ENCODE measurements at regions not wholly inside any gene's neighbourhood (a gene's known extent, or its start where the extent isn't known, plus 50 kb on each side); places are given as distances from the start of the nearest gene placed in this dataset.

DNA sequence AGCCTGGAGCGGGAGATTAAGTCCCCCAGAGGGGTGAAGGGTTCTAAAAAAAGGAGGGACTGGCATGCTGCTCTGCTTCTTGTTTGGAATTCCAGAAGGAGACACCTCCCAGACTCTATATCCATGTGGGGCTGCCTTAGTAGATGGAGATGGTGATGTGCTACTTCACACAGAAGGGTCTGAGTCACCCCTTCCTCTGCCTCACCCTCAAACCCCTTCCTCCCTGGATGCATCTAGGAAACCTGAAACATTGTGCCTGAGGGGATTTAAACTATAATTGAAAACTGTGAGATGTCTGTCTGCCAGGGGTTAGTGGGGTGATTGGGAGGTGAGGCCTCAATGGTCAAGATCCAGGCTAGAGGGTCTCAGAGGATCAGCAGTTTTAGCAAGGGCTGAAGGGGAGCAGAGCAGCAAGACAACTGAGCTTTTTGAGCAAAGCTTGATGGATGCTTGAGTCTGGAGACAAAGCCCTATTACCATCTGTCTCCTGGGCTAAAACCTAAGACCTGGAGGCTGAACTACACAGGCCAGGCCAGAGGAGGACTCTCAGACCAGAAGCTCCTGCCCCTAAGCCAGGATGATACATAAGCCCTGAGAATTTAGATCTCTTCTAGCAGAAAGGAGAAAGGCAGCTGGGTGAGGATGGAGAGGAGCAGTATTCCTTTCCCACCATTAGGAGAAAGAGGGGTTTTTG is 314.7 kb upstream of the ATP2B1 start:
- no peak for DNase-seq

DNA sequence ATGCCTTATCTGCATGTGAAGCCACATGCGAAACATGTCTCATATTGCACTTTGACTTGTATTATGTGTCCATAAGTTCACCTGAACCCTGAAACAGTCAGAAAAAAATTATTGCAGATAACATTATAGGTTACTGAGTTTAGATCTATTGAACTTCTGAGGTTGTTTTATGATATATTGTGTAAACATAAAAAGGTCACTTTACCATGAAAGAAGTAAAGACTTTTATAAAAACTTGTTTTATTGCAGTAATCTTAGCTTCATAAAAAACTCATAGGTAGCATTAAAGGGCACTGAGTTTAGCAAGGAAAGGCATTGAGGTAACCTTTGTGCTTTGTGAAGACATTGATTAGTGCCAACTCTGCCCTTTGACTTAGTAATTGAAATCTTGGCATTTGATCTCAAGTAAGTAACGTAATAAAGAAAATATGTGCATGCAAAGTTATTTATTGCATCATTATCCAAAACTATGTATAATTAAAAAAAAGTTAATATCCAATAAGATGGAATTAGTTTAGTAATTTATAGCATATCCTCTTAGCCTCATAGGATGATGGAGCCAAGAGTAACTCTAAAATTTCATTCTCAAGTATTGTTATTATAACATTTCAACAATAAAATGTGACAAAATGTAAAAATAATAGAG is 313.3 kb upstream of the ATP2B1 start:
- DNase-seq: no peak

DNA sequence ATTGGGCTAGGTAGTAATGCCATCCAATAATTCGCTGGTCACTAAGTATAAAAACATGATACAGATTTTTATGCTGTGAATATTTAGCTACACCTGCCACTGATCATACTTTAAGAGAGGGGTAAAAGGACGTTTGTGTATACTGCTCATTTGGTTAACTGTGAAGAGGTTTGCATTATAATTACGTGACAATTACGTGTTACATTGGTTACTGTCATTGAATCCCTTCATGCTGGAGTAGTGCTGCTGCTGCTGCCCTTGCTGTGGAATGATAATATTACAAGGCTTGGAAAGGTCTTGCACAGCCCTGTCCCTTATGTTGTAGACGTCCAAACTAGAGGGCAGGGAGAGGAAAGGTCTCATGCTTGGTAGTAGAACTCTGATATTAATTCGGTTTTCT is 312.2 kb upstream of the ATP2B1 start:
- no peak for DNase-seq

DNA sequence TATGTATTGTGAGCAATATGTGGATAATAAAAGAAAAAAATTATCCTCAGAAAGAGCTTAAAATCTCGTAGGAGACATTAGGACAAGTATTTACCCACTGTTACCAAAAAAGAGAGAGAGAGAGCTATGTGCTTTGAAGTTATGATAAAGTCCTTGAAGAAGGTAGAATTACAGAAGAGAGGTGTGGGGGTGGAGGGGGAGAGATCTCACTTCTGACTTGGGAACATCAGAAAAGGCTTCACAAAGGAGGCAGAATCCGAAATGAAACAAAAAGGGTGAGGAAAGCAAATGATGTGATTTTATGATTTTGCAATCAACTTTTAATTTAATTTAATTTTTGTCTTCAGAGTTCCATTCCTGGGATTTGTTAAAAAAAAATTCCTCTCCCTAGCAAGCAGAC is 311.8 kb upstream of the ATP2B1 start:
- DNase-seq: no peak

DNA sequence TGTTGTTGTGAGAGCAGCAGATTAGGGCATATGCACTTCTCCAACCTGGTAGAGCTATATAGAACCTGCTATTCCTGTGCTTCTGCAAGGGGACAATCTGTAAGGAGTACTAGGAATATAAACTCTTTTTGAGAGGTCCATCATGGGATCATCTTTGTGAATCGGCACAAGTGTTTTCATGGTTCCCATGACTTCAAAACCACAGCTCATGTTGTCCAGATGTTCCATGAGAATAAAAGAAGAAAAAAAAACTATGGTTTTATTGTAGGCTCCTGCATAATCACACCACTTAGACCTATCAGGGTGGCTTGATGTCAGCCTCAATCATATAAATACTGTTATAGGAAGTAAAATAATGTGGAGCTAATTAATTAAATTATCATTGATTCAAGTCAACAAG is 311.4 kb upstream of the ATP2B1 start:
- DNase-seq: no peak

DNA sequence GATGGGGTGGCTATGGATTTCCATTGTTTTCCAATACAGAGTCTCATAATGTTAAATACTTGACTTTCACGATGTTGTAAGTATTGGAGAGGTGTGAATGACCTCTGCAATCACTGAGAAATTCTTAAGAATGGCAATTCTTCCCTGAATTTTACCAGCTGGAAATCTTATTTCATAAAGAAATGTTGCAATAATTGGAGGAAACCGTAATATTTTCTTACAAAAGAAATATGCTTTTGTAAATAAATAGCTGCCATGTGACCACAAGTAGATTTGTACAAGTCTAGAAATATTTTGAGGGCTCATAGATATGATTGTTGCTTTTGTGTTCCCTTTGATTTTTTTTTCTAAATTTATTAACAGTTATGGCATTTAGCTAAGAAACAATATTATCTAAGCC is 308.7 kb upstream of the ATP2B1 start:
- no peak for DNase-seq

DNA sequence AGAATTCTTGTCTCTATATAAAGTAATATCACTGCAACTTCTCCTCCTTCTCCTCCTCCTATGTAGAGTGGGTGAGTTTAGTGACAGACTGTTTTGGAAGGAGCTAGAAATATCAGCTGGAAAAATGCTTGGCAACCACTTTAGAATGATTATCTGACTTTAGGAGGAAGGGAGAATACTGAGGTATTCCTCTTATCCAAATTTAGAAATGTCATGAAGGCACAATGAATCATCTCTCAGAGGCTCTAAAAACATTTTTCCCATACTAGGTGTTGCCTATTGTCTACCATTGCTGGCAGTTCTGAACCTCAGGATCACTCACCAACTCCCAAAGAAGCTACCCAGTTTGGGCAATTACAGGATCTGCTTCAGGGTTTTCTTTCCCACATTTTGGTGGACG is 306.6 kb upstream of the ATP2B1 start:
- no peak for DNase-seq

DNA sequence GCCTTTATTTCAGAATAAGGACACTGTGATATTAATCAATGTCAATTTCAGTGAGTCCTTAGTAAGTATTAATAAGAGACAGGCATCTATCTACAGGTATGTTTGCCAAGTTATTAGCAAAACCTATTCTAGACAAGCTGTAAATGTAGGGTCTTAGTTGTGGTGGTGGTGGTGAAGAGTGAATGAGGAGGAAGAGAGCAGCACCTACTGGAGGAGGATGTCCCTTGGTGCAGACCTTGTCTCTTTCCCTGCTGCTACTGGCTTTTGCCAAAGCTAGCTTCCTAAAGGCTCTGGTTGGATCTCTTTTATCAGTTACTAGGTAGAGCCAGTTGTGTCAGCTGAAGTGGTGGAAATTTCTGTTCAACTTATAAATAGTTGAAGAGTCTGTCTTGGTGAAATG is 304.8 kb upstream of the ATP2B1 start:
- DNase-seq: peak in 3 of 4 experiments; percentile 5 to 34 (median 28)

DNA sequence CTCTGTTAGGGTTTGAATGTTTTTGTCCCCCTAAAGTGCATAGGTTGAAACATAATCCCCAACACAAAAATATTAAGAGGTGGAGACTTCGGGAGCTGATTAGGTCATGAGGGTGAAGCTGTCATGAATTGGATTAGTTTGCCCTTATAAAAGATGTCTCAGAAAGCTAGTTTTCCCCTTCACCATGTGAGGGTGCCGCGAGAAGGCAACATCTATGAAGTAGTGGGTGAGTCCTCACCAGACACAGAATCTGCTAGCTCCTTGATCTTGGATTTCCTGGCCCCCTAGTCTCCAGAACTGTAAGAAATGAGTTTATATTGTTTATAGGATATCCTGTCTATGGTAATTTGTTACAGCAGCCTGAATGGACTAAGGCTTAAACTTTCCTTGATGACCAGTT is 301.5 kb upstream of the ATP2B1 start:
- no peak for DNase-seq

DNA sequence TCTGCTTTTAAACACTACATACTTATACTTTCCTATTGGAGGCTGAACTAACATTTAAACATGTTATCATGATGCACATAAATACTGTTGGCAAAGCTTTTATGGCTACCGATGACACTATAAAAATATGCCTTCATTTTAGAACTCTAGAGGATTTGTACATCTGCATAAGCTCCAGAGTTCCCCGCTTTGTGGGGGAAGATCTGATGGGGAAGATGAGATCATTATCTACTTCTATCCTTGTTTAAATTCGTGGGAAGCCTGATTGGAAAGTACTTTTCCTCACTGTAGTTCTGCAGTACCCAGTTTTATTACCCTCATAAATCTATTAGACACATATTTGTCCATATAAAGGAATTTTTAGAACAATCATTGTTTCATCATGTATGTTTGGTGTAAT is 299.6 kb upstream of the ATP2B1 start:
- DNase-seq: no peak

DNA sequence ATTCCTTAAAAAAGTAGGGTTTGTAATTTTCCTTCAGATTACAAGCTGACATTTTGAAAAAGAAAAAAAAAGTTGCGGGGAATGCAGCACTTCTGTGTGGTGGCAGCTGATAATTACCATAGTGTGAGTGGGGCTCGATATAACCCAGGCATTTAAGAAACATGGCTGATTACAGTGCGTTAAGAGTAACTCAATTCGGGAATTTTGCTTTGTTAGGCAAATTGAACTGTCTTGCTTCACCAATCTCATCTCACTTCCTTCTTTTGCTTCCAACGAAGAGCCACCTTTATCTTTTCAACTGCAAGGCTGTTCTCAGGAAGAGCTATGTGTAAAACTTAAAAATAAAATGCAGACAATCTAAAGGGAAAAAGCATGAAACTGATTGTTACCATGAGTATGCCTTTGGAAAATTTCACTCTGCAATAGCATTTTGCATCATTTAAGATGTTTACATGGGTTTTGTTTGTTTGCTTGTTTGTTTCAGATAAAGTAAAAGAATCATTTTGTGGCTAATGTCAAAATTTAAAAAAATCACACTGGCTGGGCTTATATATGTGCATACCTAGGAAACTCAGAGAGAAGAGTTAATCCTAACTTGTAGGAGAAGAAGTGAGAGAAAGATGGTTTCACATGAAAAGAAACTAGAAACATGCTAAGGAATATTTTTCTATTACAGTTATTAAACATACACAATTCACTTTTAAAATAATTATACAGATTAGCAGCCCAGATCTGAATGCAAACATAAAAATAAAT is 295.9 kb upstream of the ATP2B1 start:
- DNase-seq: peak in 1 of 4 experiments; percentile 14

DNA sequence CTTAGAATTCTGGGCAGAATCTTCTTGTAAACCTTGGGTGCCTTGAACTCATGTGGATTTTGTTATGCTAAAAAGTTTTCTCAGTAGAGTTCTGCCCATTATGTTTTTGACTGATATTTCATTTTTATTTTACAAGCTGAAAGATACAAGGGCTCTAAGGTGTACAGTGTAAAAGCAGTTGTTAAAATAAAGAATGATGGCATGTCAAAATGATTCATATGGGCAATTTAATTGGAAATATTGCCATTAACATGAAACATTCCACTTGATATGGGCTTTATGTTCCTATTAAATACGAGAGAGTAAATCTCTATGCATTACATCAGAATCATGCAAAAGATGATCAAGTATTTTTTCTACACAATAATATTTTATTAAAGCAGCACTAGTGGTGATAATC is 295.1 kb upstream of the ATP2B1 start:
- no peak for DNase-seq

DNA sequence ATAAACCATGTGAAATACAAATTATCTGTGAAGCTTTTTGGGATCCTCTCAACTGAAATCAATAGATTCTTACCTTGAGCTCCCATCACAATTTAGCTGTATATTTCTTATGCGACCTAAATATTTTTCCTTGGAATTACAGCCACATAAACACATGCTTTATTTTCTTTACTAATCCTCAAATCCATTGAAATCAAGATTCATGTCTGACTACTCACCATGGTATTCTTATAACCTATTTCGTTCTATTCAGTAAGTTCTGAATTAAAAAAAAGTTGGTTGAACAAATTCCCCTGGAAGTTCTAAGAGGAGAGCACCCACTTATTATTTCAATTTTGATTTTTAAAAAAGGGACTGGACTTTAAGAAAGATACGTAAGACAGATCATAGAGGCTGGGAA is 292.1 kb upstream of the ATP2B1 start:
- no peak for DNase-seq

DNA sequence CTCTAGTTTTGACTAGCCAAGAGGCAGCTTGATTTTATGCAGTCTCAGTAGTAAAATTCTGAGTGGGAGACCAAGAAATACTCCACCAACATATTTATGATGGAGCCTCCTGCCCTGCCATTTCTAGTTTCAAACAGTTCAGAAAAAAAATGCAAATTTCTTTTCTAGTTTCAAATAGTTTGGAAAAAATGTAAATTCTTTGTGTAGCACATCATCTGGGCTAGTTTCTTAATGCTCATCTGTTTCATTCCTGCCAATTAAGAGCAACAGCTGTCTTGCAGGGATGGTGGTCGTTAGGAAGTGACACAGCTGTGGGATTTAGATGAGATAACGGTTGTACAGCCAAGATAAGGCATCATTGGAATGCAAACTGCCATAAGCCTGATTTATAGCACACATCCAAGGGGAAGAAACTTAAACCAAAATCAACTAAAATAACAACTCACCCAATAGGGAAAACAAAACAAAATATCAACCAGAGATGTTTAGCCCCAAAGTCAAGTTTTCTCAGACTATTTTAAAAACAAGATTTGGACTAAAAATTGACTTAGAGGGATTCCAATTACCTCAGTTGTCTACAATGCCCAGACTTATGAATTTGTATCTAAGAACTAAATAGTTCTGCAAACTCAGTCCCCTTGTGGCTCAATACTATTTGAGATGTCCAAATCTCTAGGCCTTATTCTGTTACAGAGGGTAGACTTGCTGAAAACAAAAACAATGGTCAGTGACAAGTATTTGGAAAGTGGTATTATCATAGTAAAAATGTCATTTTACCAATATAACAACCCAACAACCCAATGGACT is 291.3 kb upstream of the ATP2B1 start:
- no peak for DNase-seq

DNA sequence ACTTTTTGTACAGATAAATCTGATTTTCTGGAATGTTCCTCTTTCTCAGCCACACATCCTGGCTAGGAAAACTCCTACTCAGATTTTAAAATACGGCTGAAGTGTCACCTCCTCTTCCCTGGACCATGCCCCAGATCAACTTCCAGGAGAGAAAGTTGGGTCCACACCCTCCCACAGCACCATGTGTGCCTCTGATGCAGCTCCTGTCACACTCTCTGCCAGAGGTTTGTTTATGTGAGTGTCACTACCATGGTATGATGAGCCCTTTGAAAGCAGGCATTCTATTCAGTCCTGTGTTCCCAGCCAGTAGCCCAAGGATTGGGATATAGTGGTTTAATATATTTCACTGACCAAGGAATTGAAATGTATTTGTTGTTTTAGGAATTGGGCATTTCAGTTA is 287.2 kb upstream of the ATP2B1 start:
- peak in 1 of 4 experiments; percentile 19 for DNase-seq

DNA sequence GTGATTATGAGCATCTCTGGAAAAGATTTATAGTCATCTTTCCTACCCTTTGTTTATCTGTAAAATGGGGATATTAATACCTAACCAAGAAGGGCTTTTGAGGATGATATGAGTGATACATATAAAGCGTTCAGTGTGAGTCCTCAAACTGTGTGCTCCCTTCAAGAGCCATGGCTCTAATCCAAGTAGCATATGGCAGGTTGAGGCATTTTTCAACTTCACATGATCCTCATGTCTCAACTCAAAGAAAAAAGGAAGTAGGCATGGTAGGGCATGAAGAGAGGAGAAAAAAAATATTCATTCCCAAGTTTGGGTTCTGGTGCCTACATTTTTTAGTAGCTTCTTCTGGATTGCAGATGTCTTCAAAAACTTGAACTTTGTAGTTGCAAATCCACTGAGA is 286.3 kb upstream of the ATP2B1 start:
- peak in 3 of 4 experiments; percentile 21 to 54 (median 47) for DNase-seq

DNA sequence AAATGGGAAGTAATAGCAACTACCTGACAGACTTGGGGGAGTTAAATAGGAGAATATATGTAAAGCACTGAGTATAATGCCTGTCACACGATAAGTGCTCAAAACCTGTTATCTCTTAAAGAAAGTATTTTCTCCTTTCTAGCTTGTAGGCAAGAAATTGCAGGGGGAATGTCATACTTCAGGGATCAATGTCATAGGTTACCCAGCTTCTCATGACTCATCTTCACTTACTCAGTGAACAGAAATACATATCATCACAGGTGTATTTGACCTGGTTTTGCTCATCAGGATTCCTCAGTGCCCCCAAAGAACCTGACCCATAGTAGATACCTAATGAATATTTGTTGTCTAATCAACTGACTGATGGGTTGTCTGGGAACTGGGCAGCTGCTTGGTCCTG is 285.0 kb upstream of the ATP2B1 start:
- DNase-seq: no peak

DNA sequence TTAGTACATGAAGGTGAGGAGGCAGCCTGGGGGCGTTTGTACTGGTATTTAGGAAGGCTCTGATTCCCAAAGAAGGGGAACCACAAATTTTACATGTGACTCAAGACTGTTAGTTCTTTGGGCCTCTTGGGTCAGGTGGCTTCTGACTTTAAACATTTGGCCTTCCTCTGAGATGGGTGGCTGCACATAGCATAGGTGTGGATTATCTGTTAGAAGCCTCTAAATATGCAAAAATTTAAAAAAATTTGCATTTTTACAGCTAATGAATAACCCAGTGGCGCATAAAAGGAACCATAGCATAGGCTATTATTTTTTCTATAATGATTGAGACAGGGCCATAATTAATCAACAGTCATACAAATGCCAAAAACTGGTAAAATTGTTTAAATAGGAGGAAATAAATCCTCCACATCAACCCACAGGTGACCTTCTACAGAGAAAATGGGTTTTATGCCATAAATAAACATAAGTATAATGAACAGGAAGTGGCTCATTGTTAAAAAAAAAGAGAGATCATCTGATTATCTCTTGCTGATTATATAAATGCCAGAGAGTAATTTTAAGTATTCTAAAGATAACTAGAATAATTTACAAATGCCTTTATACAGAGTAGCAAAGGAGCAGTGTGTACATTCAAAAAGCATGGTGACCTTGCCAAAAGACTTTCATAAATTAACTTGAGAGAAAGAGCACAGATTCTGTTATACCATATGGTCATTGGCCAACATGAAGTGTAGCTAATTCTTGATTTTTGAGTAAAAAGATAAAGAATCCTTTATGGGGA is 284.2 kb upstream of the ATP2B1 start:
- peak in 1 of 4 experiments; percentile 11 for DNase-seq

DNA sequence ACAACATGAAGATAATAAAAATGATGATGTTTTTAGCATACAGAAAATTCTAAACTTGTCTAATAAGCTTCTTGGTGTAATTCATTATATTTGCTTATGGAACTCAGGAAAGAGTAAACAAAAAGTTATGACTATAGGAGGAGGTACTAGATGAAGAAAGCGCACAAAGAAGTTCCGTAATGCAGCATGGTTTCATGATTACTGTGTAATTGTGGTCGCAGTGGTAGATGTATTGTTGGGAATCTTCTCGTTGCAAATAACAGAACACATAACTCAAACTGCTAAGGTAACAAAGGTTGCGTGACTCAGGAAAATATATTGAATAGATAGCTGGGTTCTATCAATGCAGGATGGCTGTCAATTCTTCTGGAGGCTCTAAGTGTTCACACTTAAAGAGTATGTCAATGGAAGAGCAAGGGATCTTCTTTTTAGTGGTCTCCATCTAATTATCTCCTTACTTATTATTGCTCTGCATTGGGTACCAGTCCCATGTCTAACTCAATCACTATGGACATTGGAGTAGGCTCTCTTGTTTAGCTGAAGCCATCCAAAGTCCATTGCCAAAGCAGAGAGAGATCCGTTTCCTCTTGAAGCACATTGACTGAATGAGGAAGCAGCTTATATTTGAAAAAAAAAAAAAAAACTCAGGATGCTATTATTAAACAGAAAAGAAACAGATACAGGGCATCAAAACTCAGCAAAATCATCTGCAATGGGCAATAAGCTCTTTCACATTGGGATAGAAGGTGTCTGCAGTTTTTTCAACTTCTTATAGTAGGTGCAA is 283.4 kb upstream of the ATP2B1 start:
- peak in 3 of 4 experiments; percentile 28 to 62 (median 60) for DNase-seq

DNA sequence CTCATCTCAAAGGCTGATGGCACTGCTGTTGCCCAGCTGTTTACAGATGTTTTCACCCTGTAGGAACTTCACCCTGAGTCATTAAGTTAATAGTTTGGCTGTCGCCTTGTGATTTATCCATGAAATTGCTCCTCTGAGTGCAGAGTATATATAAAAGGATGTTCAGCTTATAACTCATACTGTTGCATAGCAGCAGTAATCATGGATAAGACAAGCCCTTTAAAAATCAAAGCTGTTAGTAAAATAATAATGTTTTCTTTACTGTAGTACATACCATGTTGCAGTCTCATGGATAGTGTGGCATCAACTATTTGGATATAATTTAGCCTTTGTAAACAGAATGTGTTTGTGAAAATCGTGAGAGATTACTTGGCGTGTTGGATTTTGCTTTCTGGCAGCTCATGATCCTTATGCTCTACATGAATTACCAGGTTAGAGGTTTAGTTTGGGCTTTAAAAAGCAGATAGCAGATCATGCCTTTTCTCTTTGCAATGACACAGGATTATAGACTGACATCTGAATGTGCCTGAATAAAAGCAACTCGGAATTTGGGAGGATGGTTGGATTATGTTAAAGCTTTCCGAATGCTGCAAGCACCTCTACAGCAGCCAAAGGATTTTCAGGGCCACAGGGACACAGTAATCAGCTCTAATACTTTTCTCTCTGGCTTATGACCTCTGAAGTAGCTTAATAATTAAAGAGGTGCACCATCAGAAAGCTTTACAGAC is 279.7 kb upstream of the ATP2B1 start:
- DNase-seq: no peak

DNA sequence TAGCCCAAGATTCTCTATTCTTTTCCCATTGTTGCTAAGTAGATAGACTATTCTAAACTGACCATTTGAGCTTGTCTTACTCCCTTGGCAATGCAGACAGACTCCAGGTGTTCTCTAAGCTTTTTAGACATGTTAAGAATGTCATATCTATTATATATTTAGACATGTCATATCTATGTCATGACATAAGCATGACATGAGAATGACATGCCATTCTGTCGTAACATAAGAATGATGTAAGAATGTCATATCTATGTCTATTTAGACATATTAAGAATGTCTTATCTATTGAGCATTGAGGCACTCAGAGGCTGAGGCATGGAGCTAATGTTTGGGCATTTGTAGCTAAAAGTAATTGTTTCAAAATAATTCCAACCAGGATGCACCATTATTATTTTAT is 277.3 kb upstream of the ATP2B1 start:
- DNase-seq: no peak

Data from suppressor macrophage (primary cell).